ENCODE measurements at regions not wholly inside any gene's neighbourhood (a gene's known extent, or its start where the extent isn't known, plus 50 kb on each side); places are given as distances from the start of the nearest gene placed in this dataset.

DNA sequence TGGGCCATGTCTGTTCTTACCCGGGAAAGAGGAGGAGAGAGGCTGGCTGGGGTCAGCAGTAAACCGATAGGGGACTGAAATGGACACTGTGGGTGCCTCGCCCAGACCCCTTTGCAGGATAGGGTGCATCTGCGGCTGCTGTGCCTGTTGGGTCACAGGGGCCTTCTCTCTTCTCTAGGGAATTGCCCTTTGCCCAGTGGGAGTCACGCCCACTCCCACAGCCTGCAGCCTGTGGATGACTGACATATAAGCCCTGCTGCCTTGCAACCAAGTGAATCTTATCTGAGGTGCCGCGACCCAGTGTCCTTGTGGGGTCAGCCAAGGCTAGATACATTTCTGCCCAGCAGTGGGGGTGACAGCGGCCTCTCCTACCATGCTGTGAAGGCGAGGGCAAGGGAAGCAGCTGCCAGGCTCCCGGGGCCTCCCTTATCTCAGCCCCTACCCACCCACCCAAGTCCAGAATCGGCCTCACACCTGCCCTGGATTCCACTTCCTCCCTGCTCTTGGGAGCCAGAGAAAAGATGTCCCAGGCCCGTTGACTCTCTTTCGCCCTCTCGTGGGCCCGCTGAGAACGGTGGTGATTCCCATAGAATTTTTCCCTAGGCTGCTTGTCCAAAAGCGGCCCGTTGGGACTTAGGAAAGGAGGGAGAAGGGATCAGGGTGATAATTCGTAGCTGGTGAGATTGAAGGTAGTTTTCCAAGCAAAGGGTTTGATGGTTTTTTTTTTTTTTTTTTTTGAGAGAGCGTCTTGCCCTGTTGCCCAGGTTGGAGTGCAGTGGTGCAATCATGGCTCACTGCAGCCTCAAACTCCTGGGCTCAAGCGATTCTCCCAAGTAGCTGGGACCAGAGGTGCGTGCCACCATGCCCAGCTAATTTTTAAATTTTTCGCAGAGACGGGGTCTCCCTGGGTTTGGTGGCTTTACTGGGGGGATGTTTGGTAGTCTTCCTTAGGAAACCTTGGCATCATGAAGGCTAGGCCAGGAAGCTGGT is 56.8 kb upstream of the SMOX start (continued):
- TF ChIP-seq RFXAP (CRISPR knock-in tag; IDR thresholded peaks at IDR 0.05; ENCODE audit: borderline replicate concordance), result 0 out of 2 replicates have a peak, but pooled peaks have one; percentile 49
- no peak for TF ChIP-seq WIZ (CRISPR knock-in tag; IDR thresholded peaks at IDR 0.05)
- 0 out of 2 replicates have a peak, but pooled peaks have one; percentile 35 for TF ChIP-seq ELF3 (CRISPR knock-in tag; IDR thresholded peaks at IDR 0.05)
- no peak for TF ChIP-seq JUNB (CRISPR knock-in tag; IDR thresholded peaks at IDR 0.05; ENCODE audit: borderline replicate concordance)
- TF ChIP-seq REPIN1 (CRISPR knock-in tag; IDR thresholded peaks at IDR 0.05; ENCODE audit: borderline replicate concordance, low read depth), result peak; percentile 71; the same call in 1 of the 2 replicates
- TF ChIP-seq ZMYM2 (CRISPR knock-in tag; IDR thresholded peaks at IDR 0.05), result no peak
- TF ChIP-seq HOXA3 (CRISPR knock-in tag; IDR thresholded peaks at IDR 0.05), result peak; percentile 46; the same call in 1 of the 2 replicates
- 0 out of 2 replicates have a peak, but pooled peaks have one; percentile 46 for TF ChIP-seq RAD21 (CRISPR knock-in tag; IDR thresholded peaks at IDR 0.05)
- no peak for TF ChIP-seq ZNF580 (CRISPR knock-in tag; IDR thresholded peaks at IDR 0.05; ENCODE audit: borderline replicate concordance, low read depth)
- peak; percentile 33; the same call in 1 of the 2 replicates for TF ChIP-seq POGZ (CRISPR knock-in tag; IDR thresholded peaks at IDR 0.05)
- TF ChIP-seq ATRX (CRISPR knock-in tag; IDR thresholded peaks at IDR 0.05; ENCODE audit: borderline replicate concordance), result no peak
- no peak for TF ChIP-seq ZBTB39 (CRISPR knock-in tag; IDR thresholded peaks at IDR 0.05)
- TF ChIP-seq NR3C1 (CRISPR knock-in tag; IDR thresholded peaks at IDR 0.05), result no peak
- TF ChIP-seq ETV5 (CRISPR knock-in tag; IDR thresholded peaks at IDR 0.05; ENCODE audit: borderline replicate concordance), result peak; percentile 39; the same call in 1 of the 2 replicates
- TF ChIP-seq ZFP36L1 (CRISPR knock-in tag; IDR thresholded peaks at IDR 0.05), result 0 out of 2 replicates have a peak, but pooled peaks have one; percentile 11
- no peak for TF ChIP-seq MATR3 (CRISPR knock-in tag; IDR thresholded peaks at IDR 0.05)
- no peak for TF ChIP-seq NFKBIZ (CRISPR knock-in tag; IDR thresholded peaks at IDR 0.05)
- TF ChIP-seq KDM2A (CRISPR knock-in tag; IDR thresholded peaks at IDR 0.05; ENCODE audit: borderline replicate concordance, low read depth), result peak; percentile 85; the same call in 1 of the 2 replicates
- TF ChIP-seq TAF15 (IDR thresholded peaks at IDR 0.05; ENCODE audit: low read depth, low read length, poor library complexity, severe bottlenecking), result no peak
- no peak for TF ChIP-seq ARNT (IDR thresholded peaks at IDR 0.05)
- no peak for TF ChIP-seq KAT8 (CRISPR knock-in tag; IDR thresholded peaks at IDR 0.05)
- TF ChIP-seq CSRNP1 (CRISPR knock-in tag; IDR thresholded peaks at IDR 0.05), result peak; percentile 13; the same call in 1 of the 2 replicates
- no peak for TF ChIP-seq ZNF33A (CRISPR knock-in tag; IDR thresholded peaks at IDR 0.05; ENCODE audit: borderline replicate concordance)
- TF ChIP-seq PBX2 (CRISPR knock-in tag; IDR thresholded peaks at IDR 0.05), result no peak
- TF ChIP-seq ZNF496 (CRISPR knock-in tag; IDR thresholded peaks at IDR 0.05; ENCODE audit: insufficient replicate concordance), result no peak
